ENCODE measurements at regions not wholly inside any gene's neighbourhood (a gene's known extent, or its start where the extent isn't known, plus 50 kb on each side); places are given as distances from the start of the nearest gene placed in this dataset.

- TF ChIP-seq CTCF (IDR thresholded peaks at IDR 0.05; ENCODE audit: low read depth, low read length), result no peak
- no peak for TF ChIP-seq EZH2phosphoT487 (IDR thresholded peaks at IDR 0.05; ENCODE audit: low read depth)
Observed at GRCh38 chr11:116636341-116636929, 136.4 kb downstream of the BUD13 start.

Measured in OCI-LY3 (cell line).